ENCODE measurements at regions not wholly inside any gene's neighbourhood (a gene's known extent, or its start where the extent isn't known, plus 50 kb on each side); places are given as distances from the start of the nearest gene placed in this dataset.

DNA sequence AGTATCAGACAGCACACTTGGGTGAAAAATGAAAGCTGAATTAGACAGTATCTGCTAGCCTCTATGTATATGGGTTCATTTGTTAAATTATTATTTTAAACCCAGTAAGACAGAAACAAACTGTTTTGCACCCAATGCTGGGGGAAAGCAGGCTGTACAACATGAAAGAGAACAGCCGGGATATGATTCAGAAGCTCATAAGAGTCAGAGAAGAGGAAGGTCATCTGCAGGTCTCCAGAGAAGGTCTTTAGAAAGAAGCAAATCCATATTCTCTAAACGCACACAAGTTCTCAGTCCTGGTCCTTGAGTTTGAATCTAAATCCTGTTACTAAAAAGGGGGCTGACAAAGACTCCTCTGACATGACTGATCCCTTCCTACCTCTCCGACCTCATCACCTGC, 155.1 kb downstream of the SIPA1L2 start:
- no peak overlapping the region for H3K27ac Mint-ChIP-seq
- no peak for DNase-seq
- H3K4me1 Mint-ChIP-seq, result peaks cover 20% of the 10 kb centered on the region
- peaks cover 84% of the 10 kb centered on the region for H3K36me3 ChIP-seq (ENCODE audit: control insufficient read depth, insufficient read depth, low read length)
- TF ChIP-seq, protein P1, sequence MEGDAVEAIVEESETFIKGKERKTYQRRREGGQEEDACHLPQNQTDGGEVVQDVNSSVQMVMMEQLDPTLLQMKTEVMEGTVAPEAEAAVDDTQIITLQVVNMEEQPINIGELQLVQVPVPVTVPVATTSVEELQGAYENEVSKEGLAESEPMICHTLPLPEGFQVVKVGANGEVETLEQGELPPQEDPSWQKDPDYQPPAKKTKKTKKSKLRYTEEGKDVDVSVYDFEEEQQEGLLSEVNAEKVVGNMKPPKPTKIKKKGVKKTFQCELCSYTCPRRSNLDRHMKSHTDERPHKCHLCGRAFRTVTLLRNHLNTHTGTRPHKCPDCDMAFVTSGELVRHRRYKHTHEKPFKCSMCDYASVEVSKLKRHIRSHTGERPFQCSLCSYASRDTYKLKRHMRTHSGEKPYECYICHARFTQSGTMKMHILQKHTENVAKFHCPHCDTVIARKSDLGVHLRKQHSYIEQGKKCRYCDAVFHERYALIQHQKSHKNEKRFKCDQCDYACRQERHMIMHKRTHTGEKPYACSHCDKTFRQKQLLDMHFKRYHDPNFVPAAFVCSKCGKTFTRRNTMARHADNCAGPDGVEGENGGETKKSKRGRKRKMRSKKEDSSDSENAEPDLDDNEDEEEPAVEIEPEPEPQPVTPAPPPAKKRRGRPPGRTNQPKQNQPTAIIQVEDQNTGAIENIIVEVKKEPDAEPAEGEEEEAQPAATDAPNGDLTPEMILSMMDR (conservative IDR thresholded peaks at IDR 0.05), result no peak
- H3K27me3 Mint-ChIP-seq (ENCODE audit: insufficient read depth), result no peaks in the 10 kb centered on the region
- WGBS, 2 experiments (ENCODE audit: insufficient coverage in 1 of 2, insufficient read length in 1 of 2), result 90 to 93% methylated on average over 3 of the region's 3 CpGs
- peaks cover 53% of the 10 kb centered on the region for H3K36me3 Mint-ChIP-seq (ENCODE audit: low read depth)
- H3K27me3 ChIP-seq (ENCODE audit: control insufficient read depth, insufficient read depth, low read length, poor library complexity, severe bottlenecking), result no peaks in the 10 kb centered on the region
- H3K27ac ChIP-seq (ENCODE audit: low read depth, low read length), result no peak overlapping the region
- H3K4me3 ChIP-seq (ENCODE audit: low read length), result no peak overlapping the region
- H3K4me1 ChIP-seq (ENCODE audit: control insufficient read depth, insufficient read depth, low read length), result peaks cover 3% of the 10 kb centered on the region
- H3K9me3 Mint-ChIP-seq, result no peaks in the 10 kb centered on the region
- H3K9ac ChIP-seq (ENCODE audit: extremely low read depth, low read length, poor library complexity, severe bottlenecking), result no peak overlapping the region
- H3K4me3 Mint-ChIP-seq, result no peak overlapping the region
- H3K9me3 ChIP-seq (ENCODE audit: control insufficient read depth, low read length), result no peaks in the 10 kb centered on the region

DNA sequence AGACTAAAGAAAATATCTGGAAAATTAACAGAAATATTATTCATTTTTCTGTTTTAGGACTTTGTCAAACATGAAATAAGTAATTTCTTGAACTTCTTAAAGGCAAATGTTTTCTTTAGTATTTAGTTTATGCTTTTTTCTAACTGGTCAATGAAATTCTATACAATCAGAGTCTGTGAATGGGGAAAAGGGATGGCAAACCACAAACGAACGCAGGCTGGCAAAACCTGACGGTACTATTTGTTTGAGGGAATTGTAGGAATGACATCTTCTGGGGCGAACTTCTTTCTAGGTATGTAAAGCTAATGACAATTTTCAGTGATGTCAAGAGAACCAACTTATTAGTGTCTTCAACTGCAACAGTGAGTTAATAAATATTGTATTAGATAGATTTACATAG, 156.0 kb downstream of the SIPA1L2 start:
- no peak overlapping the region for H3K27ac Mint-ChIP-seq
- no peaks in the 10 kb centered on the region for H3K27me3 Mint-ChIP-seq (ENCODE audit: insufficient read depth)
- Histone ChIP-seq H3K27ac (ENCODE audit: low read depth, low read length) (peak overlapping the region; percentile 14), H3K27me3 (ENCODE audit: control insufficient read depth, insufficient read depth, low read length, poor library complexity, severe bottlenecking) (no peaks in the 10 kb centered on the region), H3K9ac (ENCODE audit: extremely low read depth, low read length, poor library complexity, severe bottlenecking) (no peak overlapping the region), H3K36me3 (ENCODE audit: control insufficient read depth, insufficient read depth, low read length) (peaks cover 84% of the 10 kb centered on the region), H3K4me3 (ENCODE audit: low read length) (no peak overlapping the region), H3K4me1 (ENCODE audit: control insufficient read depth, insufficient read depth, low read length) (peaks cover 3% of the 10 kb centered on the region), H3K9me3 (ENCODE audit: control insufficient read depth, low read length) (no peaks in the 10 kb centered on the region)
- peaks cover 47% of the 10 kb centered on the region for H3K36me3 Mint-ChIP-seq (ENCODE audit: low read depth)
- no peak for DNase-seq
- TF ChIP-seq, protein P1 (conservative IDR thresholded peaks at IDR 0.05), result no peak
- no peak overlapping the region for H3K4me3 Mint-ChIP-seq
- 87% methylated on average over 4 of the region's 4 CpGs; no CpG with 5 or more reads in 1 of the 2 experiments for WGBS, 2 experiments (ENCODE audit: insufficient coverage in 1 of 2, insufficient read length in 1 of 2)
- H3K9me3 Mint-ChIP-seq, result no peaks in the 10 kb centered on the region
- peaks cover 21% of the 10 kb centered on the region for H3K4me1 Mint-ChIP-seq

DNA sequence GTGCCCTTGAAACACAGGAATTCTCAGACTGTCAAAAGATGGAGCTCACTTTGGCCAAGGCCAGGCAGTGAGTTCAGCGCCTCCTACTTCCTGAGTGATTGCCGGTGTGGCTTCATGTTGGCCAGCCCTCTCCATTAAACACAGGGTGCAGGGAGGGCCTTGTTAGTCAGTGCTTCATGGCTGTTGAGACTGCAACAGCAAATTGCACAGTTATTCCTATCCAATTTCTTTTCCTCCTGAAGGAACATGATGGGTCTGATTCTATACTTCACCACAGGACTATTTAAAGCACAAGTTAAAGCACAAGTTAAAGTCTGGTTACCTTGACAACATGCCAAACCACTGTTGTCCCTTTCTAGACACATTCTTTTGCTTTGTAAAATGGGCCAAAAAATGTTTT, 156.6 kb downstream of the SIPA1L2 start:
- Histone ChIP-seq H3K9me3 (ENCODE audit: control insufficient read depth, low read length) (no peaks in the 10 kb centered on the region), H3K4me3 (ENCODE audit: low read length) (no peak overlapping the region), H3K4me1 (ENCODE audit: control insufficient read depth, insufficient read depth, low read length) (peaks cover 3% of the 10 kb centered on the region), H3K36me3 (ENCODE audit: control insufficient read depth, insufficient read depth, low read length) (peaks cover 85% of the 10 kb centered on the region), H3K27ac (ENCODE audit: low read depth, low read length) (peak overlapping the region; percentile 14), H3K9ac (ENCODE audit: extremely low read depth, low read length, poor library complexity, severe bottlenecking) (no peak overlapping the region), H3K27me3 (ENCODE audit: control insufficient read depth, insufficient read depth, low read length, poor library complexity, severe bottlenecking) (no peaks in the 10 kb centered on the region)
- no peaks in the 10 kb centered on the region for H3K27me3 Mint-ChIP-seq (ENCODE audit: insufficient read depth)
- DNase-seq, result peak; percentile 71
- peaks cover 49% of the 10 kb centered on the region for H3K36me3 Mint-ChIP-seq (ENCODE audit: low read depth)
- TF ChIP-seq, protein P1 (conservative IDR thresholded peaks at IDR 0.05), result no peak
- H3K27ac Mint-ChIP-seq, result peak overlapping the region; percentile 68
- H3K4me1 Mint-ChIP-seq, result peaks cover 27% of the 10 kb centered on the region
- no peaks in the 10 kb centered on the region for H3K9me3 Mint-ChIP-seq
- H3K4me3 Mint-ChIP-seq, result no peak overlapping the region
- WGBS, 2 experiments (ENCODE audit: insufficient coverage in 1 of 2, insufficient read length in 1 of 2), result 34 to 89% methylated on average over 2 of the region's 2 CpGs

Data from endodermal cell (in vitro differentiated cells).